NOMO-1 (cell line): ENCODE measurements at regions not wholly inside any gene's neighbourhood (a gene's known extent, or its start where the extent isn't known, plus 50 kb on each side); places are given as distances from the start of the nearest gene placed in this dataset.
"Not testable (repeated sequence)": the region's sequence is repeated elsewhere in the genome, so short reads cannot be mapped to it uniquely, and the experiment has no call there.

Experiments used
- DNase-seq, 2 experiments: peaks; one replicate each; lab custom pipeline; 2025; ENCODE audit not compliant: unreplicated experiment in 2 of 2; lab: John Stamatoyannopoulos, UW

DNA sequence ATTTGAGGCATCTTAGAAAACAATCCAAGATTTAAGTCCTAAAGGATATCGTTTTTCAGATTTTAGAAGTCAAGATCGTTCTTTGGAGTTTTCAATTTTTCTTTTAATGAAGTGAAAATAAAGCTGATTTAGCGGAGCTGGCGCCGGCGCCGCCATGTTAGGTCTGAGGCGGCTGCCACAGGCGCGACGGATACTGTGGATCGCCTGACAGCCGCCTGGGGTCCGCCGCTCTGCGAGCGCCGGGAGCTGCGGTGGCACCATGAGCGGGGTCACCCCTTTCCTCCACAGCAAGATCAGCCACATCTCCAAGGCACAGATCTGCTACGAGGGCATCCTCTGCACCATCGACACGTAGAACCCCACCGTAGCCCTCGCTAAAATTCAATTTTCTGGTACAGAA, 247.2 kb downstream of the GJA1 start:
- DNase-seq: no peak

DNA sequence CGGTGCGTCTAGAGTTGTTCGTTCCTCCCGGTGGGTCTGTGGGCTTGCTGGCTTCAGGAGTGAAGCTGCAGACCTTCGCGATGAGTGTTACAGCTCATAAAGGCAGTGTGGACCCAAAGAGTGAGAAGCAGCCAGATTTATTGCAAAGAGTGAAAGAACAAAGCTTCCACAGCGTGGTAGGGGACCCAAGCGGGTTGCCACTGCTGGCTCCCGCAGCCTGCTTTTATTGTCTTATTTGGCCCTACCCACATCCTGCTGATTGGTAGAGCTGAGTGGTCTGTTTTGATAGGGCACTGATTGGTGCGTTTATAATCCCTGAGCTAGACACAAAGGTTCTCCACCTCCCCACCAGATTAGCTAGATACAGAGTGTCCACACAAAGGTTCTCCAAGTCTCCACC, 250.4 kb downstream of the GJA1 start:
- DNase-seq: not testable (repeated sequence)

DNA sequence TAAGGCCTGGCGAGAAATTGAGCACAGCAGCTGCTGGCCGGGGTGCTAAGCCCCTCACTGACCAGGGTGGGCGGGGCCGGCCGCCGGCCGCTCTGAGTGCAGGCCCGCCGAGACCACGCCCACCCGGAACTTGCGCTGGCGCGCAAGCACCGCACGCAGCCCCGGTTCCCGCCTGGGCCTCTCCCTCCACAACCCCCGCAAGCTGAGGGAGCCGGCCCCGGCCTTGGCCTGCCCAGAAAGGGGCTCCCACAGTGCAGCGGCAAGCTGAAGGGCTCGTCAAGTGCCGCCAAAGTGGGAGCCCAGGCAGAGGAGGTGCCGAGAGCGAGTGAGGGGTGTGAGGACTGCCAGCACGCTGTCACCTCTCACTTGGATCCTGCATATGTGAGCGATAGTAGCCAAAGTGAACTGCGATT, 251.2 kb downstream of the GJA1 start:
- no peak for DNase-seq

DNA sequence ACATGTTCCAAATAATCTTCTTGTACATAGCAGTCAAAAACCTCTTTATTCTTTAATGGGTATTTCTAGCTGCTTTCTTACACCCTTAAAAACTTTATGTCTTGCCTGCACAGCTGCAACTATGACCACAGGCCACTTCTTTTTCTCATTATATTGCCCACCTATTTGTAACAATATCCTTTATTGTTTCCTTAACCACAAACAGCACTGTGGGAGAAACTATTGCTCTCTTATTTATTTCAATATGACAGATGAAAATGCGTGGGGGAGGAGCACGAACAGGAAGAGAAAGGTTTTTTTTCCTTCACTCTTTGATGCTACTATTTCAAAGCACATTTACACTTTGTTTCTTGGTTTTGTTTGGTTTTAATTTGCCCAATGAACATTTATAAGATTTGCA, 253.5 kb downstream of the GJA1 start:
- no peak for DNase-seq

DNA sequence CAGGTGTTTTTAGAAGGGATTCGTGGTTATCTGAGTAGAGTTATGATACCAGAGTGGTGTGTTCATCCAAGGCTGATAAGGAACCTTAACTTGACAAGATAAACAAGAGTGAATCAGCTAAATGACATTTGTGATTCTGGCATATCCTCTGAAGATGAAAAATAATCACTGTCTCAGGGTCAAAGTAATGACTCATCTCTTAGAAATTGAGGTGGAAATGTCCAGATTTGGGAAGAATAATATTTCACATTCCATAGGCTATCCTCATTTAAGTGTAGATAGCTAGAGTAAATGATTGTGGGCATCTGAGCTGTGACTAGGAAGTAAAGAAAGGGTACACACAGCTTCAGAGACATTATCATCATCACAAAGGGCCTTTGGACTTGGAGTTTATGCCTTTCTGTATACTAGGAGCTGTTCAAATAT, 255.7 kb downstream of the GJA1 start:
- DNase-seq: no peak

DNA sequence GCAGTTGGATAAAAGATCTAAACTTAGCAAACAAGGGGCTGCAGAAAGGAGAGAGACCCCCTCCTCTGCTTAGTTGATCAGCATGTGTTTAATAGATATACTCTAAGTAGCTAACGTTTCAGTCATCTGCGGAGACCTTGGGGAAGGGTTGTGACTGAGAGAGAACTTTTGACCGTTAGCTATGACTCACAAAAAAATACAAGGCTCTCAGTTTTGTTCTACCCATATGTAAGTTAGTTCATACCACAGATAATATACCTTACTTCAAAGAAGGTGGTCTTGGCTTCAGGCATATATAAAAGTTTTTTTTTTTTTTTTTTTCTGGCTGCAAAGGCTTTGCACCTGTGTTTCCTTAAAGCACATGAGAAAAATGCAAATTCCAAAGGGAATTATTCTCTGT, 258.9 kb downstream of the GJA1 start:
- no peak for DNase-seq

DNA sequence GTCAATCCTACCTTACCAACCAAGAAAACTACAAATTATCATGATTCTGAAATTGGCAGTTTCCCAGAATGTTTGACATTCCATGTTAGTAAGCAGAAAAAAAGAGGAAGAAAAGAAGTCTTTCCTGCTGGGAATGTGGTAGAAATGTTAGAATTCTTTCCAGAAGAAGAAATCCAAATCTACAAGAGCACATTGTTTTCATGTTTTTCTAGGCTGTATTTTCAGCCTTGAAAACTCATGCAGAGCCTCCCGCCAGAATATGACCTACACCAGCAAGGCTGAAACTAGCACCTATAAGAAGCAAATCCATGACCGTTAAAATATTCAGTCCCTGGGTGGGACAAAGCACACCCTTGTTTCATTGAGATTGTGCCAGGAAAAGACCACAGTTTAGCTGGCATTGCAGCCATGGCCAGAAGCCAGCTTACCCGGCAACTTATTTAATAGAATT, 259.4 kb downstream of the GJA1 start:
- no peak for DNase-seq

DNA sequence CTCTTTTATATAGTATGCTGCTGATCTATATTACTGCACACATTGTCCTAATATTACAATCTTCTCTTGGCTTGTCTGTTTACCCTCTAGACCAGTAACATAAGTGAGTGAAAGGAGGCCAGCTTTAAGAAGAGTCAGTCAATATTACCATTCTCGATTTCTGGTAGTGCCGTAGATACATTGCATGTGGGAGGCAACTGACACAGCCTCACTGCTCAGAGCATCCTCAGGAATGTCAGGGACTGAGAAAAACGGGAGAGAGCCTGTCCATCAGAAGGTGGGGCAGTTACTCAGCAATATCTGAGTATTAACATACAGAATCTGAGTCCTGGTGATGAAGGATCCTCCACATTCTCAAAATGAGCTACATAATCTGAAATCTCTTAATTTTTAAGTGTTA, 259.9 kb downstream of the GJA1 start:
- no peak for DNase-seq

DNA sequence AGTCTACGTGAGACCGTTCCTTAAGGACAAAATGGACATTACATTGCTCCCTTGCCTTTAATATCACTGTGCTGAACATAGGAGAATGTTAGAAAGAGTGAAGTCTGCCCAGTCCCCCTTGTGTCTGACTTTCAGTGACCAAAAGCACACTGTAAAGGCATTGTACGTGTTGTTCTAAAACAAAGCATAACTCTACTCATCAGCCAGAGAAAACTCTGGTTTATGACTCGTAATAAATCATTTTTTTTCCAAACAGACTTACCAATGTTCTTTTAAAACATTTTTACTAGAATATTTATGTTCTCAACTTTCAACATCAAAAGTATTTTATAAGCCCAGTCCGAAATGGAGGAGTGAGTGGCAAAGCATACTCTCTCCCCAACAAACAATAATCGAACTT, 262.5 kb downstream of the GJA1 start:
- no peak for DNase-seq

DNA sequence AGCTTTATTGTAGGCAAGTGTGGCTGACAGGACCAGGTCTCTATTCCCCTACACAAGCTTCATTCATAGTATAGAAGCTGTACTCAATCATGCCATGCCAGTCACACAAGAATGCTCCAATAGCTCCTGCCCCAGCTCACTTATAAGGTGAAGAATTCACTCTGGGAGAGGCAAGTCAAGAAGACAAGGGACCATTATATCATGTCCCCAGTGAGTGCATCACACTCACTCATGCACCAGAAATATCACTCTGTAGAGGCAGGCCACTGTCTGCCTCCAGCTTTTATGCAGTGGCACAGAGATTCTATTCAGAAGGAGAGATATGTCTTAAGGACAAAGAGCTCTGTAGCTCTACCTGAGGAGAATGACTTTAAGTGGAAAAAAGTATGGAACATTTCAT, 263.2 kb downstream of the GJA1 start:
- no peak for DNase-seq

DNA sequence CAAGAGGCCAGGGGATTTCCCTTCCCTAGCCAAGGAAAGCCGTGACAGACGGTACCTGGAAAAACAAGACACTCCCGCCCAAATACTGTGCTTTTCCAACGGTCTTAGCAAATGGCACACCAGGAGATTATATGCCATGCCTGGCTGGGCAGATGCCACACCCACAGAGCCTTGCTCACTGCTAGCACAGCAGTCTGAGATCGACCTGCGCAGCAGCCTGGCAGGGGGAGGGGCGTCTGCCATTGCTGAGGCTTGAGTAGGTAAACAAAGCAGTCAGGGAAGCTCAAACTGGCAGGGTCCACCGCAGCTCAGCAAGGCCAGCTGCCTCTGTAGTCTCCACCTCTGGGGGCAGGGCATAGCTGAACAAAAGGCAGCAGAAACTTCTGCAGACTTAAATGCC, 267.7 kb downstream of the GJA1 start:
- DNase-seq: not testable (repeated sequence)

DNA sequence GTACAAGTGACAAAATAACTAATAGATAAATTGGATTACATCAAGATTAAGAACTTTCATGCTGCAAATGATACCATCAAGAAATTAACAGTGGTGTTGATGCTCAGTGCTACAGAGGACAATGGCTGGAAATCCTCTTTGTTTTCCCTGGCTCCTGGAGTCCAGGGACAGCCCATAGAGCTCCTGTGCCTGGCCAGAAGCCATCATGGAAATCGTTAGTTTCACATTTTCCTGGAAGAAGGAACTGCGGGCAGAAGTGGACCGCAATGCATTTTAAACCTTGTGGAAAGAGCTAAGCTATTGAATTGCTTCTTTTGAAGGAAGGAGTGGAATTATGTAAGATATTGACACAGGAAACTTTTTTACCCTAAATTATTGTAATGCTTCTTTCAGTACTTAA, 276.0 kb downstream of the GJA1 start:
- DNase-seq: no peak

DNA sequence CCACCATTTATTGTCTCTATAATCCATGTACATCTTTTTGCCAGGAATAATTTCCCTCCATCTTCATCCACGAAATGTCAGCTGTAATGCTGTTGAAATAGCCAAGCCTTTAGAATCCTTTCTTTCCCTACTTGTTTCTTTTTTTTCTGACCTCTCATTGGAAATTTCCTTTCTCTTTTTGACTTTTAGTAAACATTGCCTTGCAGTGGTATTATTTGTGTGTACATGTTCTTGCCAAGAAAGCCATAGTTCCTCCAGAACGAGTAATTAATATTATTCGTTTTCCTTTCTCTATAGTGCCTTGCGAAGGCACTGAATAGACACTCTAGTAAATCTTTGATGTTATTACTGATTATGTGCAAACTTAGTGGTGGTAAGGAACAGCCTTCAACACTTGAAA, 282.2 kb downstream of the GJA1 start:
- DNase-seq: no peak

DNA sequence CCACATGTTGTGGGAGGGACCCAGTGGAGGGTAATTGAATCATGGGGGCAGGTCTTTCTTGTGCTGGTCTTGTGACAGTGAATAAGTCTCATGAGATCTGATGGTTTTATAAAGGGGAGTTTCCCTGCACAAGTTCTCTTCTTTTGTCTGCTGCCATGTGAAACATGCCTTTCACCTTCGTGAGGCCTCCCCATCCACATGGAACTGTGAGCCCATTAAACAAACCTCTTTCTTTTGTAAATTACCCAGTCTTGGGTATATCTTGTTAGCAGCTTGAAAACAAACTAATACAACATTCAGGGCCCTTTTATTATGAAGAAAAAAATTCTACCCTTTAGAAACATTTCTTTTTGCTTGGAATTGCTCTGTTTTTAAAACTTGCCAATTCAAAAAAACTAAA, 285.4 kb downstream of the GJA1 start:
- DNase-seq: not testable (repeated sequence)

DNA sequence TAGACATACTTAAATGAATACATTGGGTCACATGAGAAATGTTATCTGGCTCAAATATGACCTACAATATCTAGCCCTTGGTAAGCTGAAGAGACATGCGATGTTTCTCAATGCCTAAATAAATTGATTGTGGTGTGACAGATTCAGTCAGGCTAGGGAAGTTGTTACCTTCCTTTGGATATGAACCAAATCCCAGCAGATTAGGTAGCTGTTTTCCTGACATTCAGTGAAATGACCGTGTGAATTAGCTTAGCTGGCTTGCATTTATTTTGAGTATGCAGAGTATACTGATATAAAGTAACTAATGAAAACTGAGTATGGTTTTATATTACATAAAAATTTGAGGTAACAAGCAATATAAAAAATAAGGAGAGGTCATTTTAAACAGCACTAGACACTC, 288.2 kb downstream of the GJA1 start:
- no peak for DNase-seq

DNA sequence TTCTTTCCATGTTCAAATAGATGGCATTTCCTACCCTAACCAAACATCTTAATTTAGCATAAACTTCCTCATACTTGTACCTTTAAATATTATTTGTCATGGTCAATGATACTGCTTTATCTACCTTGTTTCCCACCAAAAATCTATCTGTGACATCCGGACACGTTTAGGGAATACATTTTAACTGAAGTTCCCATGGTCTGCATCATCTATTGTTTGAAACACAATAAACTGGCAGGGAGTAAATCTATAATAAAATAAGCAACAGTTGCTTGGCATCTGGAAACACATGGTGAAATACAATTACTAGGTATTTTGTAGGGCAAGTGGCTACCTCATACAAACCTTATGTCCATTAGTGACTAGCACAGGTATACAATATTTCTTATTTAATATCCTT, 289.1 kb downstream of the GJA1 start:
- DNase-seq: no peak

DNA sequence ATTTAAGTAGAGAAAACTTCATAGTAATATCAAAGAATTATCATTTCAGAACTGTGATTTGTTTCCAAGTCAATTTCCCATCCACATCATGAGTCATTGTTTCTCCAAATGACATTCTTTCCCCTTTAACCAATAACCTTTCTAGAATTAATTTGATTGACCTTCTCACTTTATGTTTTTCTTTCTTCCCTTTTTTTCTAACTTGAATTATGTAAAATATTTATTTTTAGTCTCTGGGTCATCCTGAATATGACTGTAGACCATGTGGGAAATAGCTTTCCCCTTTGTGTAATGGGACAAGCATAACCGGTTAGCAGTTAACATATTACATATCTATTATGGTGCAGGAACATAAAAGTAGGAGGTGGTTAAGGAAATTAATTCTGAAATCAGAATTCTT, 291.1 kb downstream of the GJA1 start:
- DNase-seq: no peak

DNA sequence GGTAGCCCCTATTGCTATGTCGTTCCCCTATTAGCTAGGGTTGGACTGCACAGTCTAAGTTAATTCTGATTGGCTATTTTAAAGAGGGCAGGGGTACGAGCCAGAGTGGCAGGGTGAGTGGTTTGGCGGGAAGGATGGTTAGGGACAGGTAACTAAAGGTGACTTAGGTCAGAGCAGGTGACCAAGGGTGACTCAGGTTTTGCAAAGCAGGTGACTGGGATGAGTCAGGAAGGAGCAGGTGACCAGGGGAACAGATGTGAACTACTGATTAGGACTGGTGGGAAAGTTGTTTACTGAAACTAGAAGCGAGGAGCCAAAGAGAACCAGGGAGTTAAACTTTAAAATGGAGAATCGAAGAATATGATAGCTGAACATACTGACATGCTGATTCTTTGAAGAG, 295.2 kb downstream of the GJA1 start:
- no peak for DNase-seq

DNA sequence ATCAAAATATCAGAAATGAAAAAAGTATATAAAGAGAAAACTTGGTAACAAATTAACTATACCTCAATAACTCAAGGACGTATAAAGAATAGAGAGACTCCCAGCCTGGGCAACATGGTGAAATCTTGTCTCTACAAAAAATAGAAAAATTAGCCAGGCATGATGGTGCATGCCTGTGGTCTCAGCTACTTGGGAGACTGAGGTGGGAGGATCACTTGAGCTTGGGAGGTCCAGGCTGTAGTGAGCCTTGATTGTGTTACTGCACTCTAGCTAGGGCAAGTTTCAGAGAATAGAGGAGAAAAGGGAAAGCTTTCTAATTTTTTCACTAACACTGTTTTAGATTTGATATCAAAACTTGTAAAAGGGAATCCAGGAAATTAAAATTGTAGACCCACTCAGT, 295.9 kb downstream of the GJA1 start:
- DNase-seq: no peak

DNA sequence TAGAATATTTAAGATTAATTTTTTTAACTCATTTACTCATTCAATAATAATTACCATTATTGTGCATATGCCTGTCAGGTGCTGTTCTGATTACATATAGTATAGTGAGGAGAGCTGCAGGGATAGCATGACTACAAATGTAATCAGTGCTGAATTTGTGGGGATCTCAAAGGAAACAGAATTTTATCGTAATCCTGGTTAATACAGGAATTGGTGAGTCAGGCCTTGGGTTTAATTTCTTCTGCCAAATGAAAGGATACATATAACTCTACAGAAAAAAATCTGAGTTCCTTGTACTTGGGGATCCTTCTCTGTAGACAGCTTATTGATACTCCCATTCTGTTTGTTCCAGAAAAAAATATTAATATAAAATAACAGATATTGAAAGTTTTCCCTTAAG, 297.2 kb downstream of the GJA1 start:
- no peak for DNase-seq

DNA sequence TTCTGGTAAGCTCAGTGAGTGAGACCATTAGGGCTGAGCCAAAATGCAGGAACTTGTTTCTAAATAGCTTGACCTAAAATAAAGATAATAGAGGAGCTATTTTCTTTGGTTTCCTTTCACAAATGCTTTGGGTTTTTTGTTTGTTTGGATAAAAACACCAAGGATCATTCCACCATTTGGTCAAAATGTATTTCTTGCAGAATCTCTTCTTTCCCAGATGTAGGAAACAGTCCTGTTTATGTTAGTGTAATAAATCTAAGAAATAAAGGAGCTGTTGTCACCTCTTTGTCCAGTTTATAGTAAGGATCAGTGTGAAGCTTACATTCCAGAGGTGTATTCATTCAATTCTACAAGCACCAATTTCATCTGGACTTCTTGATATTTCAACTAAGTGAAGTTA, 297.8 kb downstream of the GJA1 start:
- no peak for DNase-seq

DNA sequence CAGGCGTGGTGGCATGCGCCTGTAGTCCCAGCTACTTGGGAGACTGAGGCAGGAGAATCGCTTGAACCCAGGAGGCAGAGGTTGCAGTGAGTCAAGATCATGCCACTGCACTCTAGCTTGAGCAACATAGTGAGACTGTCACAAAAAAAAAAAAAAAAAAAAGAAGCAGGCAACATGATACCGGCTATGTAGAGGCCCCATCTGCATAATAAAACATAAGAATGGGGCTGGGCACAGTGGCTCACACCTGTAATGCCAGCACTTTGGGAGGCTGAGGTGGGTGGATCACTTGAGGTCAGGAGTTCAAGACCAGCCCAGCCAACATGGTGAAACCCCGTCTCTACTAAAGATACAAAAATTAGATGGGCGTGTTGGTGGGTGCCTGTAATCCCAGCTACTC, 304.7 kb downstream of the GJA1 start:
- not testable (repeated sequence) for DNase-seq

DNA sequence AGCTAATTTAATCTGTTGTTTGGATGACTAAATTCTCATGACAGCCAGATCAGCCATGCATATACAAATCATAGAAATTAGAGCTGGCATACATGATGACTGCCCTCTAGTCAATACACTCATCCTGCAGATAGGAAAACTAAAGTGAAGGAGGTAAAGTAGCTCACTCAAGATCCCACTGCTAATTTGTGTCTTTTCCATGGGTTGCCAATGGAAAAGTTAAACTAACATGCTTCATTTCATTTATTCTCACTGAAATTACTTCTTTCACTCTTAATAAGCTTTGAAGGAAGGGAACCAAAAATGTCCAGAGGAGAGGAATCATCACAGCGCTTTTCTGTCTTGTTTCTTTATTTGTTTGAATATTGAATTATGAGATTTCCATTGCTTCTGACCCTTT, 308.2 kb downstream of the GJA1 start:
- DNase-seq: no peak

DNA sequence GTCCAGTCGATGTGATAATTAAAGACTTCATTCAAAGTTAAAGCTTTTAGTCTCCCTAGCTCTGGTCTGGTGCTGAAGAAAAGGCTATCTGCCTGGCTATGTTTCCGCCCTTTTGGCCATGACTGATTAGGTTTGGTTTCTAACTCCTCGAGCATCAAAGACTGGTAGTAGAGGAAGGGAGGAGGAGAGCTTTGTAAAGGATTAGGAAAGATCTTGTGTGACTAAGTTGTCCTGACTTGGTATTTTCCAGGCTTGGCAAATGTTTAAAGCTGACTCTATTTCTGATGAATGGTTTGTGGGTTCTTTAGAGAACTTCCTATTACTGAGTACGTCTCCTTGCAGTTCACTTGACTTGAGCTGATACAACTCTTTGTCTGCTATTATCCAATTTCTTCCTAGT, 312.9 kb downstream of the GJA1 start:
- no peak for DNase-seq
